Retinal pigment epithelial cell (primary cell): ENCODE measurements at regions not wholly inside any gene's neighbourhood (a gene's known extent, or its start where the extent isn't known, plus 50 kb on each side); places are given as distances from the start of the nearest gene placed in this dataset.

Experiments
- DNase-seq: peaks from one replicate; pipeline ENCODE4 v3.0.0-alpha.2; 2010; ENCODE audit warnings: low read depth
- H3K4me3 ChIP-seq: 2 replicates; pipeline ENCODE4 v1.5.1; 2011; ENCODE audit warnings: mild to moderate bottlenecking, low read length, control low read depth, moderate library complexity
- TF ChIP-seq, protein P1 (sequence below): conservative IDR thresholded peaks from 2 replicates; pipeline ENCODE4 v1.5.1; 2011; ENCODE audit warnings: low read depth, low read length, control low read depth, inconsistent platforms

- TF ChIP-seq, protein P1, sequence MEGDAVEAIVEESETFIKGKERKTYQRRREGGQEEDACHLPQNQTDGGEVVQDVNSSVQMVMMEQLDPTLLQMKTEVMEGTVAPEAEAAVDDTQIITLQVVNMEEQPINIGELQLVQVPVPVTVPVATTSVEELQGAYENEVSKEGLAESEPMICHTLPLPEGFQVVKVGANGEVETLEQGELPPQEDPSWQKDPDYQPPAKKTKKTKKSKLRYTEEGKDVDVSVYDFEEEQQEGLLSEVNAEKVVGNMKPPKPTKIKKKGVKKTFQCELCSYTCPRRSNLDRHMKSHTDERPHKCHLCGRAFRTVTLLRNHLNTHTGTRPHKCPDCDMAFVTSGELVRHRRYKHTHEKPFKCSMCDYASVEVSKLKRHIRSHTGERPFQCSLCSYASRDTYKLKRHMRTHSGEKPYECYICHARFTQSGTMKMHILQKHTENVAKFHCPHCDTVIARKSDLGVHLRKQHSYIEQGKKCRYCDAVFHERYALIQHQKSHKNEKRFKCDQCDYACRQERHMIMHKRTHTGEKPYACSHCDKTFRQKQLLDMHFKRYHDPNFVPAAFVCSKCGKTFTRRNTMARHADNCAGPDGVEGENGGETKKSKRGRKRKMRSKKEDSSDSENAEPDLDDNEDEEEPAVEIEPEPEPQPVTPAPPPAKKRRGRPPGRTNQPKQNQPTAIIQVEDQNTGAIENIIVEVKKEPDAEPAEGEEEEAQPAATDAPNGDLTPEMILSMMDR = peak; percentile 50
- H3K4me3 ChIP-seq = no peak overlapping the region
- no peak for DNase-seq
Observed at GRCh38 chr18:57910817-57911216, 107.7 kb upstream of the ATP8B1 start.

DNA sequence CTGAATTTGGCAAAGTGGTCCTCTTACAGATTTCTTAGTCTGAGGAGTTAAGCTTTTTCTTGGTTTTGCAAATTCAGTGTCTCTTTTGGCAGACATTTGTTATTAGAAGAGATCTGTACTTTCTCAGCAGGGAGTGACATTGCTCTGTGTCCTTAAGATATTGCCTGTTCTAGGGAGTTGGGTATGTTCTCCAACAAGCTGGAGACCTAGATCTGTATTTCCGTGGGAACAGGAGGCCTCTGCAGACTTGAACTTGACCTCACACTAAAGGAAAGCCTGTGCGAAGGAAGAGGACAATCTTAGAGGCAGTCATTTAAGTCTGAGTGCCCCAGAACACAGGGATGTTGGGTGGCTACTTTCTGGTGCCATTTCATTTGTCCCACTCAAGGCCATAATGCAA lies 107.0 kb upstream of the ATP8B1 start:
- H3K4me3 ChIP-seq = no peak overlapping the region
- TF ChIP-seq, protein P1 = no peak
- DNase-seq = no peak

DNA sequence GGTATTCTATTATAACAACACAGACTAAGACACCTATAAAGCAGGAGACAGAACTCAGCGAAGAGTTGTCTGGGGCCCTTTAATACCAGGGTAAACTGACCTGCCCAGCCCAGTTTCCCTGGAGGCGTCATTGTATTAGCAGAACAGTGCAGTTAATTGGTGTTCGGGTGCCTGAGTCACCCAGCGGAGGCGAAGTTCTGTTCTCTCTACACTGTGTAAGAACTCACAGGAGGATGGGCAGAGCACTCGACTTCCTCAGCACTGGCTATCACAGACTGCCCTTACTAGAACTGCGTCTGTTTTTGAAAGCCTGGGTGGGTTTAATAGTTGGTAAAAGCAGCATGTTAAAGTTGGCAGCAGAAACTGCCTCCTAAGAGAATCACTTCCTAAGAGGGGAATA lies 106.5 kb upstream of the ATP8B1 start:
- TF ChIP-seq, protein P1 = no peak
- no peak overlapping the region for H3K4me3 ChIP-seq
- DNase-seq = no peak

GRCh38 chr18:57908092-57908491 lies 105.0 kb upstream of the ATP8B1 start:
- H3K4me3 ChIP-seq = no peak overlapping the region
- no peak for DNase-seq
- TF ChIP-seq, protein P1 = no peak

- H3K4me3 ChIP-seq = no peak overlapping the region
- TF ChIP-seq, protein P1 = no peak
- no peak for DNase-seq
Observed at GRCh38 chr18:57907550-57907949, 104.4 kb upstream of the ATP8B1 start.

DNA sequence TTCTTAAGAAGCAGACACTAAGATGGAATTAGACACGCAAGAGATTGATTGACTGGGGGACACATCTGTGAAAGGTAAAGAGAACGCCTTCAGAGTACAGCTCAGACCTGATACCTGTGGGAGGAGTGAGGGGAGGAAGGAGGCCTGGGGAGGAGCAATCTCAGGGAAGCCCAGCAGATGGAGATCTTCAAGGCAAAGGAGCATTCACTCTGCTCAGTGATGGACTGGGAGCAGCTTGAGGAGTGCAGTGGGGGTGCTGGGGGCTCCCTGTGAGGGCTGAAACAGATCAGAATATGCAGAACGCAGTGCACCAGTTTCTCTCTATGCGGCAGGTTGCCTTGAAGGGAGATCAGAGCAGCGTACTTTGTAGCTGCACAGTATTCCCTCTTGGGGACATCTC lies 103.7 kb upstream of the ATP8B1 start:
- no peak for DNase-seq
- TF ChIP-seq, protein P1 = no peak
- H3K4me3 ChIP-seq = no peak overlapping the region

- no peak for DNase-seq
- TF ChIP-seq, protein P1 = no peak
- H3K4me3 ChIP-seq = no peak overlapping the region
Observed at GRCh38 chr18:57904535-57904934, 101.4 kb upstream of the ATP8B1 start.
